H1 (cell line): ENCODE measurements at regions not wholly inside any gene's neighbourhood (a gene's known extent, or its start where the extent isn't known, plus 50 kb on each side); places are given as distances from the start of the nearest gene placed in this dataset.

Source experiments
- CTCF ChIA-PET: fragments of 300-600 bp; sonication (Branson Sonifier 250); formaldehyde crosslinking; loops from one replicate; lab custom pipeline; 2021; ENCODE audit not compliant: partially characterized antibody; lab: Charles Lee
- POLR2A ChIA-PET: fragments of 300-600 bp; sonication (Branson Sonifier 250); formaldehyde crosslinking; loops from one replicate; lab custom pipeline; 2021; ENCODE audit warnings: inconsistent platforms; ENCODE audit not compliant: partially characterized antibody; lab: Charles Lee
- DNase-seq, 2 experiments: peaks; one replicate each; pipeline versions ENCODE4 v3.0.0 to v3.0.0-alpha.2; 2010 to 2022; ENCODE audit warnings: low spot score in 2 of 2, low read depth in 1 of 2, mixed read lengths in 1 of 2
- FAIRE-seq: peaks from 2 replicates; lab custom pipeline; 2011; peaks lifted over from hg19 to GRCh38; lab: Jason Lieb, UNC
- H2AFZ ChIP-seq: 2 replicates; pipeline ENCODE4 v1.8.1; 2012; ENCODE audit warnings: low read length, inconsistent platforms
- H2AK5ac ChIP-seq: 2 replicates; pipeline ENCODE4 v1.6.1; 2013; ENCODE audit warnings: low read depth, low read length
- H2BK120ac ChIP-seq: replicated peaks from 2 replicates; pipeline ENCODE3; 2013; ENCODE audit warnings: low read depth, low read length, inconsistent platforms
- H2BK12ac ChIP-seq: 2 replicates; pipeline ENCODE4 v1.6.1; 2013; ENCODE audit warnings: low read depth, low read length
- H2BK15ac ChIP-seq: 2 replicates; pipeline ENCODE4 v1.6.1; 2013; ENCODE audit warnings: low read length
- H2BK20ac ChIP-seq: 2 replicates; pipeline ENCODE4 v1.6.1; 2013; ENCODE audit warnings: low read length
- H2BK5ac ChIP-seq: 2 replicates; pipeline ENCODE4 v1.6.1; 2013; ENCODE audit warnings: low read depth, low read length
- H3K14ac ChIP-seq: 2 replicates; pipeline ENCODE4 v1.6.1; 2013; ENCODE audit warnings: inconsistent platforms; ENCODE audit not compliant: insufficient read length
- H3K18ac ChIP-seq: 2 replicates; pipeline ENCODE4 v1.6.1; 2013; ENCODE audit warnings: low read length; ENCODE audit errors: extremely low read depth
- H3K23ac ChIP-seq: 2 replicates; pipeline ENCODE4 v1.6.1; 2013; ENCODE audit warnings: inconsistent platforms; ENCODE audit not compliant: insufficient read length
- H3K23me2 ChIP-seq: 2 replicates; pipeline ENCODE4 v1.6.1; 2013; ENCODE audit warnings: low read depth, low read length
- H3K27ac ChIP-seq: 2 replicates; pipeline ENCODE4 v1.6.1; 2011; ENCODE audit warnings: low read depth, low read length, inconsistent platforms
- H3K27me3 ChIP-seq, 4 experiments: replicated peaks in 1 of 4; 1 replicate in 1 of 4; 2 replicates in 3 of 4; pipeline versions ENCODE4 v1.6.1 to v1.8.1; 2011 to 2013; ENCODE audit warnings: low read length in 3 of 4, mild to moderate bottlenecking in 3 of 4, inconsistent platforms in 2 of 4, mixed read lengths in 2 of 4, moderate library complexity in 1 of 4; ENCODE audit not compliant: control insufficient read depth in 3 of 4, insufficient read depth in 3 of 4; ENCODE audit errors: extremely low read depth in 1 of 4
- H3K36me3 ChIP-seq, 4 experiments: 2 replicates each; pipeline versions ENCODE4 v1.6.1 to v1.8.1; 2011 to 2013; ENCODE audit warnings: mild to moderate bottlenecking in 4 of 4, low read length in 3 of 4, moderate library complexity in 2 of 4, control low read depth in 1 of 4, inconsistent platforms in 1 of 4; ENCODE audit not compliant: insufficient read depth in 4 of 4, control insufficient read depth in 2 of 4
- H3K4ac ChIP-seq: replicated peaks from 2 replicates; pipeline ENCODE3; 2013; ENCODE audit warnings: low read length, low read depth, mixed read lengths, inconsistent platforms; ENCODE audit not compliant: insufficient read length
- H3K4me1 ChIP-seq, 4 experiments: replicated peaks in 1 of 4; 1 replicate in 1 of 4; 2 replicates in 3 of 4; pipeline versions ENCODE4 v1.6.1 to v1.8.1; 2011 to 2013; ENCODE audit warnings: low read length in 3 of 4, inconsistent platforms in 2 of 4, mixed read lengths in 1 of 4; ENCODE audit not compliant: insufficient read depth in 4 of 4, control insufficient read depth in 3 of 4
- H3K4me2 ChIP-seq, 2 experiments: 2 replicates each; pipeline versions ENCODE4 v1.6.1 to v1.8.1; 2011 to 2013; ENCODE audit warnings: low read depth in 2 of 2, low read length in 2 of 2, control low read depth in 1 of 2, inconsistent platforms in 1 of 2, mild to moderate bottlenecking in 1 of 2; ENCODE audit not compliant: insufficient read depth in 1 of 2
- H3K4me3 ChIP-seq, 4 experiments: fragments of 200-600, 300-600 bp in 1 of 4; sonication (generic), shearing (Covaris generic), sonication (Bioruptor Twin) in 1 of 4; 2 replicates each; pipeline versions ENCODE4 v1.5.1 to v1.8.1; 2011 to 2016; ENCODE audit warnings: low read length in 4 of 4, low read depth in 3 of 4, control low read depth in 2 of 4, inconsistent platforms in 2 of 4, mild to moderate bottlenecking in 2 of 4, mixed read lengths in 1 of 4, moderate library complexity in 1 of 4; ENCODE audit not compliant: insufficient read depth in 2 of 4; ENCODE audit errors: extremely low read depth in 1 of 4
- H3K56ac ChIP-seq: replicated peaks from 2 replicates; pipeline ENCODE3; 2013; ENCODE audit warnings: low read depth, mild to moderate bottlenecking, mixed read lengths, low read length, inconsistent platforms; ENCODE audit not compliant: insufficient read length
- H3K79me1 ChIP-seq: 2 replicates; pipeline ENCODE4 v1.6.1; 2013; ENCODE audit warnings: low read depth, low read length, control low read depth
- H3K79me2 ChIP-seq, 2 experiments: 2 replicates each; pipeline versions ENCODE4 v1.6.1 to v1.8.1; 2012 to 2013; ENCODE audit warnings: low read length in 2 of 2, mild to moderate bottlenecking in 2 of 2, inconsistent platforms in 1 of 2; ENCODE audit not compliant: insufficient read depth in 2 of 2, control insufficient read depth in 1 of 2
- H3K9ac ChIP-seq, 4 experiments: replicated peaks in 1 of 4; 1 replicate in 1 of 4; 2 replicates in 3 of 4; pipeline versions ENCODE4 v1.6.1 to v1.8.1; 2011 to 2013; ENCODE audit warnings: low read depth in 3 of 4, low read length in 3 of 4, control low read depth in 2 of 4, mild to moderate bottlenecking in 2 of 4, moderate library complexity in 2 of 4, inconsistent platforms in 1 of 4; ENCODE audit errors: extremely low read depth in 1 of 4
- H3K9me3 ChIP-seq, 2 experiments: 2 replicates each; pipeline versions ENCODE4 v1.6.1 to v1.8.1; 2012 to 2013; ENCODE audit warnings: mild to moderate bottlenecking in 2 of 2, moderate library complexity in 2 of 2, control low read depth in 1 of 2, inconsistent platforms in 1 of 2, low read depth in 1 of 2, low read length in 1 of 2, mixed read lengths in 1 of 2; ENCODE audit not compliant: insufficient read depth in 2 of 2
- H4K20me1 ChIP-seq, 2 experiments: replicated peaks in 1 of 2; 2 replicates each; pipeline versions ENCODE3 to v1.8.1; 2011 to 2013; ENCODE audit warnings: inconsistent platforms in 2 of 2, low read length in 2 of 2, mild to moderate bottlenecking in 1 of 2; ENCODE audit not compliant: insufficient read depth in 2 of 2, control insufficient read depth in 1 of 2
- H4K5ac ChIP-seq: 2 replicates; pipeline ENCODE4 v1.6.1; 2013; ENCODE audit warnings: low read length, low read depth, mixed read lengths, inconsistent platforms; ENCODE audit not compliant: insufficient read length
- H4K8ac ChIP-seq: 2 replicates; pipeline ENCODE4 v1.8.0; 2013; ENCODE audit warnings: mild to moderate bottlenecking, moderate library complexity, low read length, inconsistent platforms; ENCODE audit not compliant: insufficient read depth; ENCODE audit errors: extremely low read depth
- H4K91ac ChIP-seq: replicated peaks from 2 replicates; pipeline ENCODE3; 2013; ENCODE audit warnings: low read length, mixed read lengths, inconsistent platforms; ENCODE audit not compliant: insufficient read length
- ASH2L ChIP-seq: fragments of 200-600, 300-600 bp; sonication (generic); IDR thresholded peaks from one replicate; pipeline ENCODE4 v1.7.1; 2017; ENCODE audit warnings: low read length
- ATF2 ChIP-seq: IDR thresholded peaks from 2 replicates; pipeline ENCODE4 v1.6.1; 2012; ENCODE audit warnings: low read length, inconsistent platforms
- CREB1 ChIP-seq: IDR thresholded peaks from 2 replicates; pipeline ENCODE4 v1.6.1; 2012; ENCODE audit warnings: inconsistent platforms
- EGR1 ChIP-seq: IDR thresholded peaks from 2 replicates; pipeline ENCODE4 v1.6.1; 2011; ENCODE audit warnings: low read depth, low read length, borderline replicate concordance
- MAFK ChIP-seq: IDR thresholded peaks from 2 replicates; pipeline ENCODE4 v1.6.1; 2012; ENCODE audit warnings: low read depth, mild to moderate bottlenecking, improper control_type of control experiment, low read length
- NANOG ChIP-seq: IDR thresholded peaks from 2 replicates; pipeline ENCODE4 v1.6.1; 2011; ENCODE audit warnings: low read length, low read depth, mild to moderate bottlenecking, inconsistent platforms; ENCODE audit not compliant: insufficient read depth, poor library complexity, severe bottlenecking
- RXRA ChIP-seq: IDR thresholded peaks from 2 replicates; pipeline ENCODE4 v1.6.1; 2011; ENCODE audit warnings: low read depth, mild to moderate bottlenecking, low read length, moderate library complexity; ENCODE audit not compliant: insufficient read depth
- SIRT6 ChIP-seq: IDR thresholded peaks from one replicate; pipeline ENCODE4 v1.7.1; 2012; ENCODE audit warnings: low read length, inconsistent platforms
- WGBS, 2 experiments: shearing (Covaris generic) in 1 of 2; methylation state at CpG; one replicate each; pipeline versions ENCODE4 v1.1.6 to v1.1.7; 2013 to 2015; ENCODE audit warnings: low lambda C conversion rate in 2 of 2, mixed read lengths in 2 of 2, inconsistent platforms in 1 of 2, low coverage in 1 of 2, missing lambda C conversion rate in 1 of 2; ENCODE audit not compliant: insufficient replicate concordance in 2 of 2, insufficient coverage in 1 of 2, insufficient read length in 1 of 2; ENCODE audit errors: extremely low coverage in 1 of 2, missing lambda C conversion rate in 1 of 2; 5-methylcytosine and 5-hydroxymethylcytosine counted together
- TF ChIP-seq, protein P1 (sequence below): IDR thresholded peaks from 2 replicates; pipeline ENCODE4 v1.6.1; 2011; ENCODE audit warnings: low read length, improper control_type of control experiment
- TF ChIP-seq, protein P2 (sequence below): IDR thresholded peaks from 2 replicates; pipeline ENCODE4 v1.6.1; 2012; ENCODE audit warnings: inconsistent platforms

- H3K9me3 ChIP-seq = no peaks in the 10 kb centered on the region
- H3K27ac ChIP-seq = no peak overlapping the region
- no peak overlapping the region for H3K14ac ChIP-seq
- no peaks in the 10 kb centered on the region for H3K79me1 ChIP-seq
- H2BK20ac ChIP-seq = no peak overlapping the region
- ChIA-PET CTCF (interaction anchor here (0.6 to 1.6 kb wide), 5 partner anchors 9 to 1222 kb away, joined by 3 to 4 read pairs (median 3); no protein-coding TSS in a partner anchor), POLR2A (no interaction called here)
- H3K4me2 ChIP-seq = no peak overlapping the region
- H3K27me3 ChIP-seq = no peaks in the 10 kb centered on the region
- H2BK12ac ChIP-seq = no peak overlapping the region
- no peaks in the 10 kb centered on the region for H3K23me2 ChIP-seq
- no peak overlapping the region for H2AK5ac ChIP-seq
- no peak overlapping the region for H3K23ac ChIP-seq
- H3K79me2 ChIP-seq = no peaks in the 10 kb centered on the region
- no peak overlapping the region for H3K4ac ChIP-seq
- WGBS, 2 experiments = 92% methylated on average over 2 of the region's 2 CpGs; no CpG with 5 or more reads in 1 of the 2 experiments
- H4K5ac ChIP-seq = no peak overlapping the region
- H2BK120ac ChIP-seq = no peak overlapping the region
- H4K8ac ChIP-seq = no peak overlapping the region
- DNase-seq = no peak
- no peak overlapping the region for H3K56ac ChIP-seq
- no peak overlapping the region for H3K4me3 ChIP-seq
- H3K36me3 ChIP-seq = no peaks in the 10 kb centered on the region
- TF ChIP-seq, protein P1, sequence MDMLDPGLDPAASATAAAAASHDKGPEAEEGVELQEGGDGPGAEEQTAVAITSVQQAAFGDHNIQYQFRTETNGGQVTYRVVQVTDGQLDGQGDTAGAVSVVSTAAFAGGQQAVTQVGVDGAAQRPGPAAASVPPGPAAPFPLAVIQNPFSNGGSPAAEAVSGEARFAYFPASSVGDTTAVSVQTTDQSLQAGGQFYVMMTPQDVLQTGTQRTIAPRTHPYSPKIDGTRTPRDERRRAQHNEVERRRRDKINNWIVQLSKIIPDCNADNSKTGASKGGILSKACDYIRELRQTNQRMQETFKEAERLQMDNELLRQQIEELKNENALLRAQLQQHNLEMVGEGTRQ = no peak
- no peak for TF ChIP-seq CREB1
- TF ChIP-seq ASH2L = no peak
- TF ChIP-seq MAFK = no peak
- TF ChIP-seq NANOG = no peak
- no peak for TF ChIP-seq RXRA
- TF ChIP-seq EGR1 = no peak
- TF ChIP-seq SIRT6 = no peak
- TF ChIP-seq, protein P2, sequence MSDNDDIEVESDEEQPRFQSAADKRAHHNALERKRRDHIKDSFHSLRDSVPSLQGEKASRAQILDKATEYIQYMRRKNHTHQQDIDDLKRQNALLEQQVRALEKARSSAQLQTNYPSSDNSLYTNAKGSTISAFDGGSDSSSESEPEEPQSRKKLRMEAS = no peak
- no peak for TF ChIP-seq ATF2
- no peak for FAIRE-seq
- H3K18ac ChIP-seq = no peak overlapping the region
- no peak overlapping the region for H2BK5ac ChIP-seq
- H3K4me1 ChIP-seq = no peaks in the 10 kb centered on the region
- no peak overlapping the region for H4K91ac ChIP-seq
- H2BK15ac ChIP-seq = no peak overlapping the region
- H2AFZ ChIP-seq = no peak overlapping the region
- no peaks in the 10 kb centered on the region for H4K20me1 ChIP-seq
- no peak overlapping the region for H3K9ac ChIP-seq
These were observed 171.3 kb downstream of the SLC7A11 start for GRCh38 chr4:138070816-138071215.
